Stomach smooth muscle (tissue), 2 donors: ENCODE measurements at regions not wholly inside any gene's neighbourhood (a gene's known extent, or its start where the extent isn't known, plus 50 kb on each side); places are given as distances from the start of the nearest gene placed in this dataset.
A peak's percentile ranks its signal among the peaks of the same experiment; 100 is the strongest.

Experiments used
- H3K27ac ChIP-seq: one replicate; pipeline ENCODE4 v1.7.0; 2013; ENCODE audit warnings: mild to moderate bottlenecking, low read length, inconsistent platforms
- H3K27me3 ChIP-seq, 2 donors: one replicate each; pipeline ENCODE4 v1.7.0; 2013; ENCODE audit warnings: low read length in 2 of 2; ENCODE audit not compliant: insufficient read depth in 2 of 2, control insufficient read depth in 1 of 2
- H3K36me3 ChIP-seq, 2 donors: one replicate each; pipeline ENCODE4 v1.7.0; 2013; ENCODE audit warnings: low read length in 2 of 2; ENCODE audit not compliant: control insufficient read depth in 2 of 2, insufficient read depth in 2 of 2
- H3K4me1 ChIP-seq: one replicate; pipeline ENCODE4 v1.7.0; 2013; ENCODE audit warnings: low read length; ENCODE audit not compliant: control insufficient read depth, insufficient read depth
- H3K4me3 ChIP-seq, 2 donors: one replicate each; pipeline ENCODE4 v1.7.0; 2013; ENCODE audit warnings: low read length in 2 of 2
- H3K9ac ChIP-seq, 2 donors: one replicate each; pipeline ENCODE4 v1.7.0; 2013; ENCODE audit warnings: low read length in 2 of 2, mild to moderate bottlenecking in 1 of 2
- H3K9me3 ChIP-seq, 2 donors: one replicate each; pipeline ENCODE4 v1.7.0; 2013; ENCODE audit warnings: low read length in 2 of 2; ENCODE audit not compliant: control insufficient read depth in 2 of 2
- donor health status: healthy.
- donor health status: Pancreatic carcinoma.

- Histone ChIP-seq H3K27me3 (no peaks in the 10 kb centered on the region), H3K4me3 (no peak overlapping the region), H3K4me1 (peaks cover 20% of the 10 kb centered on the region), H3K27ac (no peak overlapping the region), H3K9me3 (no peaks in the 10 kb centered on the region), H3K9ac (no peak overlapping the region), H3K36me3 (no peaks in the 10 kb centered on the region)
Observed at GRCh38 chr6:30832864-30833263, 51.5 kb upstream of the DDR1 start.

- no peak overlapping the region for H3K9ac ChIP-seq
- no peaks in the 10 kb centered on the region for H3K9me3 ChIP-seq
- H3K27ac ChIP-seq: no peak overlapping the region
- H3K4me1 ChIP-seq: peaks cover 21% of the 10 kb centered on the region
- H3K36me3 ChIP-seq: no peaks in the 10 kb centered on the region
- H3K27me3 ChIP-seq: no peaks in the 10 kb centered on the region
- H3K4me3 ChIP-seq: no peak overlapping the region
Observed at GRCh38 chr6:30830438-30830837, 53.9 kb upstream of the DDR1 start.

GRCh38 chr6:30829639-30830255 is 54.6 kb upstream of the DDR1 start:
- Histone ChIP-seq H3K4me1 (peaks cover 21% of the 10 kb centered on the region), H3K4me3 (no peak overlapping the region), H3K27me3 (no peaks in the 10 kb centered on the region), H3K36me3 (no peaks in the 10 kb centered on the region), H3K27ac (no peak overlapping the region), H3K9ac (no peak overlapping the region), H3K9me3 (no peaks in the 10 kb centered on the region)

GRCh38 chr6:30829033-30829432 is 55.3 kb upstream of the DDR1 start:
- Histone ChIP-seq H3K9me3 (no peaks in the 10 kb centered on the region), H3K4me3 (peak overlapping the region in 1 of 2 donors; percentile 15), H3K4me1 (peaks cover 21% of the 10 kb centered on the region), H3K9ac (peak overlapping the region; percentile 24 to 72), H3K27me3 (no peaks in the 10 kb centered on the region), H3K36me3 (no peaks in the 10 kb centered on the region), H3K27ac (peak overlapping the region; percentile 88)

GRCh38 chr6:30828027-30828962 is 56.0 kb upstream of the DDR1 start:
- peak overlapping the region; percentile 21 to 60 for H3K4me3 ChIP-seq

GRCh38 chr6:30826961-30827342 is 57.4 kb upstream of the DDR1 start:
- H3K27me3 ChIP-seq: no peaks in the 10 kb centered on the region
- H3K27ac ChIP-seq: no peak overlapping the region
- no peaks in the 10 kb centered on the region for H3K9me3 ChIP-seq
- H3K4me1 ChIP-seq: peaks cover 31% of the 10 kb centered on the region
- H3K36me3 ChIP-seq: no peaks in the 10 kb centered on the region
- H3K4me3 ChIP-seq: no peak overlapping the region
- H3K9ac ChIP-seq: peak overlapping the region in 1 of 2 donors; percentile 6

More at GRCh38 chr6:30828027-30828962, 56.0 kb upstream of the DDR1 start:
- no peaks in the 10 kb centered on the region for H3K27me3 ChIP-seq
- H3K9me3 ChIP-seq: no peaks in the 10 kb centered on the region
- no peaks in the 10 kb centered on the region for H3K36me3 ChIP-seq
- H3K4me1 ChIP-seq: peaks cover 21% of the 10 kb centered on the region
- H3K9ac ChIP-seq: peak overlapping the region; percentile 41 to 72
- peak overlapping the region; percentile 88 for H3K27ac ChIP-seq

GRCh38 chr6:30824698-30825097 is 59.6 kb upstream of the DDR1 start:
- Histone ChIP-seq H3K4me1 (peaks cover 33% of the 10 kb centered on the region), H3K9ac (no peak overlapping the region), H3K36me3 (no peaks in the 10 kb centered on the region), H3K27me3 (no peaks in the 10 kb centered on the region), H3K9me3 (no peaks in the 10 kb centered on the region), H3K4me3 (no peak overlapping the region), H3K27ac (no peak overlapping the region)

- no peak overlapping the region for H3K4me3 ChIP-seq
- H3K4me1 ChIP-seq: peaks cover 25% of the 10 kb centered on the region
- no peak overlapping the region for H3K27ac ChIP-seq
- H3K27me3 ChIP-seq: no peaks in the 10 kb centered on the region
- H3K36me3 ChIP-seq: no peaks in the 10 kb centered on the region
- no peak overlapping the region for H3K9ac ChIP-seq
- H3K9me3 ChIP-seq: no peaks in the 10 kb centered on the region
Observed at GRCh38 chr6:30823534-30823865, 60.8 kb upstream of the DDR1 start.

- Histone ChIP-seq H3K9me3 (no peaks in the 10 kb centered on the region), H3K9ac (no peak overlapping the region), H3K27me3 (no peaks in the 10 kb centered on the region), H3K4me3 (no peak overlapping the region), H3K27ac (peak overlapping the region; percentile 2), H3K4me1 (peaks cover 16% of the 10 kb centered on the region), H3K36me3 (no peaks in the 10 kb centered on the region)
Observed at GRCh38 chr6:30821862-30822784, 62.2 kb upstream of the DDR1 start.

- no peaks in the 10 kb centered on the region for H3K27me3 ChIP-seq
- H3K9me3 ChIP-seq: no peaks in the 10 kb centered on the region
- no peaks in the 10 kb centered on the region for H3K36me3 ChIP-seq
- H3K27ac ChIP-seq: peak overlapping the region; percentile 24
- peaks cover 13% of the 10 kb centered on the region for H3K4me1 ChIP-seq
- H3K9ac ChIP-seq: no peak overlapping the region
- H3K4me3 ChIP-seq: no peak overlapping the region
Observed at GRCh38 chr6:30820193-30820592, 64.1 kb upstream of the DDR1 start.
